HL-60 (cell line): ENCODE measurements at regions not wholly inside any gene's neighbourhood (a gene's known extent, or its start where the extent isn't known, plus 50 kb on each side); places are given as distances from the start of the nearest gene placed in this dataset.

Experiments used
- CTCF ChIP-seq: IDR thresholded peaks from one replicate; pipeline ENCODE4 v1.5.1; 2011; ENCODE audit warnings: low read length, control low read depth, inconsistent platforms; ENCODE audit not compliant: insufficient read depth
- GABPA ChIP-seq: IDR thresholded peaks from 2 replicates; pipeline ENCODE4 v1.6.1; 2012; ENCODE audit warnings: low read depth
- POLR2AphosphoS5 ChIP-seq: IDR thresholded peaks from 2 replicates; pipeline ENCODE4 v1.6.1; 2012; ENCODE audit warnings: low read depth
- SPI1 ChIP-seq: IDR thresholded peaks from 2 replicates; pipeline ENCODE4 v1.6.1; 2012; ENCODE audit warnings: low read depth, mild to moderate bottlenecking, borderline replicate concordance
- TF ChIP-seq, protein P1 (sequence below): IDR thresholded peaks from 2 replicates; pipeline ENCODE4 v1.6.1; 2012; ENCODE audit warnings: low read depth; ENCODE audit not compliant: insufficient replicate concordance

- TF ChIP-seq CTCF (no peak), POLR2AphosphoS5 (no peak), GABPA (no peak), SPI1 (no peak)
- TF ChIP-seq, protein P1, sequence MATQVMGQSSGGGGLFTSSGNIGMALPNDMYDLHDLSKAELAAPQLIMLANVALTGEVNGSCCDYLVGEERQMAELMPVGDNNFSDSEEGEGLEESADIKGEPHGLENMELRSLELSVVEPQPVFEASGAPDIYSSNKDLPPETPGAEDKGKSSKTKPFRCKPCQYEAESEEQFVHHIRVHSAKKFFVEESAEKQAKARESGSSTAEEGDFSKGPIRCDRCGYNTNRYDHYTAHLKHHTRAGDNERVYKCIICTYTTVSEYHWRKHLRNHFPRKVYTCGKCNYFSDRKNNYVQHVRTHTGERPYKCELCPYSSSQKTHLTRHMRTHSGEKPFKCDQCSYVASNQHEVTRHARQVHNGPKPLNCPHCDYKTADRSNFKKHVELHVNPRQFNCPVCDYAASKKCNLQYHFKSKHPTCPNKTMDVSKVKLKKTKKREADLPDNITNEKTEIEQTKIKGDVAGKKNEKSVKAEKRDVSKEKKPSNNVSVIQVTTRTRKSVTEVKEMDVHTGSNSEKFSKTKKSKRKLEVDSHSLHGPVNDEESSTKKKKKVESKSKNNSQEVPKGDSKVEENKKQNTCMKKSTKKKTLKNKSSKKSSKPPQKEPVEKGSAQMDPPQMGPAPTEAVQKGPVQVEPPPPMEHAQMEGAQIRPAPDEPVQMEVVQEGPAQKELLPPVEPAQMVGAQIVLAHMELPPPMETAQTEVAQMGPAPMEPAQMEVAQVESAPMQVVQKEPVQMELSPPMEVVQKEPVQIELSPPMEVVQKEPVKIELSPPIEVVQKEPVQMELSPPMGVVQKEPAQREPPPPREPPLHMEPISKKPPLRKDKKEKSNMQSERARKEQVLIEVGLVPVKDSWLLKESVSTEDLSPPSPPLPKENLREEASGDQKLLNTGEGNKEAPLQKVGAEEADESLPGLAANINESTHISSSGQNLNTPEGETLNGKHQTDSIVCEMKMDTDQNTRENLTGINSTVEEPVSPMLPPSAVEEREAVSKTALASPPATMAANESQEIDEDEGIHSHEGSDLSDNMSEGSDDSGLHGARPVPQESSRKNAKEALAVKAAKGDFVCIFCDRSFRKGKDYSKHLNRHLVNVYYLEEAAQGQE, result no peak
Measured at GRCh38 chr7:69109246-69109645, 489.0 kb upstream of the AUTS2 start.
